DND-41 (cell line): ENCODE measurements at regions not wholly inside any gene's neighbourhood (a gene's known extent, or its start where the extent isn't known, plus 50 kb on each side); places are given as distances from the start of the nearest gene placed in this dataset.

Experiments used
- EZH2 ChIP-seq: IDR thresholded peaks from 3 replicates; pipeline ENCODE4 v1.6.1; 2012; ENCODE audit warnings: borderline replicate concordance, low read depth, mild to moderate bottlenecking, moderate library complexity, low read length, inconsistent platforms; ENCODE audit not compliant: severe bottlenecking
- TF ChIP-seq, protein P1 (sequence below): IDR thresholded peaks from 2 replicates; pipeline ENCODE4 v1.5.1; 2012; ENCODE audit warnings: borderline replicate concordance, low read length, moderate library complexity, mild to moderate bottlenecking; ENCODE audit not compliant: poor library complexity, severe bottlenecking; ENCODE audit errors: extremely low read depth

- TF ChIP-seq EZH2 = no peak
- TF ChIP-seq, protein P1, sequence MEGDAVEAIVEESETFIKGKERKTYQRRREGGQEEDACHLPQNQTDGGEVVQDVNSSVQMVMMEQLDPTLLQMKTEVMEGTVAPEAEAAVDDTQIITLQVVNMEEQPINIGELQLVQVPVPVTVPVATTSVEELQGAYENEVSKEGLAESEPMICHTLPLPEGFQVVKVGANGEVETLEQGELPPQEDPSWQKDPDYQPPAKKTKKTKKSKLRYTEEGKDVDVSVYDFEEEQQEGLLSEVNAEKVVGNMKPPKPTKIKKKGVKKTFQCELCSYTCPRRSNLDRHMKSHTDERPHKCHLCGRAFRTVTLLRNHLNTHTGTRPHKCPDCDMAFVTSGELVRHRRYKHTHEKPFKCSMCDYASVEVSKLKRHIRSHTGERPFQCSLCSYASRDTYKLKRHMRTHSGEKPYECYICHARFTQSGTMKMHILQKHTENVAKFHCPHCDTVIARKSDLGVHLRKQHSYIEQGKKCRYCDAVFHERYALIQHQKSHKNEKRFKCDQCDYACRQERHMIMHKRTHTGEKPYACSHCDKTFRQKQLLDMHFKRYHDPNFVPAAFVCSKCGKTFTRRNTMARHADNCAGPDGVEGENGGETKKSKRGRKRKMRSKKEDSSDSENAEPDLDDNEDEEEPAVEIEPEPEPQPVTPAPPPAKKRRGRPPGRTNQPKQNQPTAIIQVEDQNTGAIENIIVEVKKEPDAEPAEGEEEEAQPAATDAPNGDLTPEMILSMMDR = no peak
These were observed 257.6 kb upstream of the GHITM start for GRCh38 chr10:83881661-83882060.
